NB4 (cell line): ENCODE measurements at regions not wholly inside any gene's neighbourhood (a gene's known extent, or its start where the extent isn't known, plus 50 kb on each side); places are given as distances from the start of the nearest gene placed in this dataset.
"Not testable (repeated sequence)": the region's sequence is repeated elsewhere in the genome, so short reads cannot be mapped to it uniquely, and the experiment has no call there.

Experiments used
- DNase-seq: peaks from one replicate; pipeline ENCODE4 v3.0.0; 2010; ENCODE audit warnings: low read depth
- H3K4me3 ChIP-seq: one replicate; pipeline ENCODE4 v1.5.1; 2011; ENCODE audit warnings: mild to moderate bottlenecking, low read depth, low read length, moderate library complexity
- CTCF ChIP-seq: IDR thresholded peaks from one replicate; pipeline ENCODE4 v1.5.1; 2012; ENCODE audit warnings: low read depth, low read length
- MAX ChIP-seq: IDR thresholded peaks from 2 replicates; pipeline ENCODE4 v1.6.1; 2011; ENCODE audit warnings: low read depth, low read length
- MYC ChIP-seq: IDR thresholded peaks from 2 replicates; pipeline ENCODE4 v1.6.1; 2011; ENCODE audit warnings: low read depth, low read length
- POLR2A ChIP-seq: IDR thresholded peaks from 2 replicates; pipeline ENCODE4 v1.6.1; 2011; ENCODE audit warnings: mild to moderate bottlenecking; ENCODE audit not compliant: insufficient read length; ENCODE audit errors: extremely low read depth

DNA sequence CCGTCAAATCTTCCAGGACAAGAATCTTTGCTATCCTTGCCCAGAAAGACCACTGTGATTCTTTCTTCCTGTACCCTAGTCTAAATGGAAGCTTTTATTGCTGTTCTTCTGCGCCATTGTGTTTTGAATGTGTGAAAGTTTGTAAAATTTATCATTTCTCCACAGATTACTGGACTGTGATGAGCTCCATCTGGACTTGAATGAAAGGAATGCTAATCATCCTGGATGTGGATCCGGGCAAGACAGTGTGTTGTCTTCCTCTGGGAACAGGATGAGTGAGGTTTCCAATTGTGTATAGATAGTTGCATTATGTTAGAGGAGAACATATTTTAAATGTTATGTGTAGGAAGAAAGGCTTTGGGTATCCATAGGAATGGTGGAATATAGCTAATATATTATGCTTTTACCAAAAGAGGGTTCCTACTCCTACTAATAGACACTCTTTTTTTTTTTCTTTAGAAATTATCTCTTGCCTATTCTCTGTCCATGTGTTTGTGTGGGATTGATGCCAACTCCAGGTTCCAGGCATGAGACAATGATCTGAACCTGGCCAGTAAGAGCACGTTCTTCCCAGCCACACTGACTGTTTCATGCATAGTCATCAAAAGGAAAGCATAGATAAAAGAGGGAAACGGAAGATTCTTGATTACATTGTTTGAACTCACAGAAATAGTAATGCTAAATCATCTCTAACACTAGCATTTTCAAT lies 803.6 kb upstream of the ADGRL3 start:
- DNase-seq, result no peak
- no peak overlapping the region for H3K4me3 ChIP-seq
- no peak for TF ChIP-seq CTCF
- TF ChIP-seq MAX, result no peak
- no peak for TF ChIP-seq MYC
- no peak for TF ChIP-seq POLR2A

GRCh38 chr4:60400593-60400992 lies 799.5 kb upstream of the ADGRL3 start:
- no peak for TF ChIP-seq CTCF
- TF ChIP-seq MYC, result no peak
- TF ChIP-seq POLR2A, result no peak
- TF ChIP-seq MAX, result no peak
- DNase-seq, result no peak
- H3K4me3 ChIP-seq, result no peak overlapping the region

- no peak for TF ChIP-seq MAX
- DNase-seq, result no peak
- H3K4me3 ChIP-seq, result no peak overlapping the region
Measured at GRCh38 chr4:60404027-60404426, 796.1 kb upstream of the ADGRL3 start.

- no peak overlapping the region for H3K4me3 ChIP-seq
- TF ChIP-seq CTCF (no peak), MAX (no peak), POLR2A (no peak), MYC (no peak)
- no peak for DNase-seq
Measured at GRCh38 chr4:60422439-60422838, 777.7 kb upstream of the ADGRL3 start.

GRCh38 chr4:60423573-60424184 lies 776.4 kb upstream of the ADGRL3 start:
- H3K4me3 ChIP-seq, result not testable (repeated sequence)

GRCh38 chr4:60432911-60433310 lies 767.2 kb upstream of the ADGRL3 start:
- TF ChIP-seq MAX, result no peak
- TF ChIP-seq CTCF, result no peak
- TF ChIP-seq MYC, result no peak
- TF ChIP-seq POLR2A, result no peak
- no peak for DNase-seq
- no peak overlapping the region for H3K4me3 ChIP-seq

More at GRCh38 chr4:60423573-60424184, 776.4 kb upstream of the ADGRL3 start:
- not testable (repeated sequence) for DNase-seq
